ENCODE measurements at regions not wholly inside any gene's neighbourhood (a gene's known extent, or its start where the extent isn't known, plus 50 kb on each side); places are given as distances from the start of the nearest gene placed in this dataset.

- TF ChIP-seq ZNF462 (CRISPR knock-in tag; IDR thresholded peaks at IDR 0.05) (no peak), REST (IDR thresholded peaks at IDR 0.05; ENCODE audit: unreplicated experiment) (no peak), JUNB (IDR thresholded peaks at IDR 0.05; ENCODE audit: unreplicated experiment) (no peak), EZH2 (IDR thresholded peaks at IDR 0.05; ENCODE audit: low read depth, unreplicated experiment) (no peak), CTCF (conservative IDR thresholded peaks at IDR 0.05; ENCODE audit: low read depth in 2 of 2) (no peak), ETS1 (IDR thresholded peaks at IDR 0.05) (no peak), ZNF331 (CRISPR knock-in tag; IDR thresholded peaks at IDR 0.05; ENCODE audit: low read depth) (no peak), NANOG (IDR thresholded peaks at IDR 0.05; ENCODE audit: borderline replicate concordance) (no peak), POLR2AphosphoS5 (IDR thresholded peaks at IDR 0.05; ENCODE audit: low read depth) (no peak)
Measured at GRCh38 chr7:132713893-132714292, 137.6 kb upstream of the PLXNA4 start (continued).

Measured in GM23338 (cell line).